Head of caudate nucleus (tissue), 42 donors: ENCODE measurements at regions not wholly inside any gene's neighbourhood (a gene's known extent, or its start where the extent isn't known, plus 50 kb on each side); places are given as distances from the start of the nearest gene placed in this dataset.
A peak's percentile ranks its signal among the peaks of the same experiment; 100 is the strongest.
"Not testable (repeated sequence)": the region's sequence is repeated elsewhere in the genome, so short reads cannot be mapped to it uniquely, and the experiment has no call there.

Experiments
- DNase-seq, 42 donors: peaks; one replicate each; pipeline versions ENCODE4 v3.0.0 to v3.0.0-alpha.2; 2020 to 2021; ENCODE audit warnings: mixed read lengths in 7 of 42
- intact Hi-C: fragments of 100-400 bp; cut with DNase I; formaldehyde crosslinking; loops from one replicate; pipeline ENCODE4 v1.15.0; 2022

DNA sequence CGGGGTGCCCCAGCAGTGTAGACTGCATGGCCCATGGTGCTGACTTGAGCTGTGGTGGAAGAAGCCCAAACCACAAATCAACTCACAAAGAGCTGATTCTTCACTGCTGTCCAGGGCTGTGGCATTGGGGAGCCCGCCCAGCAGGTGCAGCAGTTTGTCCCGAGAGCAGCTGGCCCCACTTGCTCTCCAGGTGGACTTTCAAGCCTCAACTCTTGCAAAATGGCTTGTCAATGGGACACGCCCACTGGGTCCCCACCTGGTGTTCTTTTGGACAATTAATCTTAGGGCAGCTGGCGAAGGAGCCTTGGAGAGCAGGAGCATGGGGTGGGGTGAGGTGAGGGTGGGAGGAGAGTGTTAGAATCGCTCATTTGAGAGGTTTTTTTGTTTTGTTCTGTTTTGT, 117.9 kb downstream of the MYCN start:
- no peak for DNase-seq
- intact Hi-C loops: no loop called here

DNA sequence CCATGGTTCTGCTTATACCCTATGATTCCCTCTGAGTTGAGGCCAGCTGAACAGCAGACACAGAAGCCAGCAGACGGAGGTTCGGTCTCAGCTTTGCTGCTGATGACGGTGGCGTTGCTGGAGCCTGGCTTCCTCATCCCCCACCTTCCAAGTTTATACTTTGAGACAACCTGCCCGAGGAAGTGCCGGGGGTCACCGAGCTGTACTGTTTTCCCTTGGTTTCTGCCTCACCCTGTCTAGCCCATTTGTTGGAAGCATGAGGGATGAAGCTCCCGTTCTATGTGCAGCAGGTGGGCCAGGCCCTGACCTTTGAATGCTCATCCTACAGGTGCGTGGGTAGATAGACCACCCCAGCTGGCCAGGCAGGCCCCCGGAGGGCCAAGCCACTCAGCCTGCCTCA, 117.3 kb downstream of the MYCN start:
- DNase-seq: peak in 1 of 42 donors; percentile 11
- intact Hi-C loops: no loop called here

DNA sequence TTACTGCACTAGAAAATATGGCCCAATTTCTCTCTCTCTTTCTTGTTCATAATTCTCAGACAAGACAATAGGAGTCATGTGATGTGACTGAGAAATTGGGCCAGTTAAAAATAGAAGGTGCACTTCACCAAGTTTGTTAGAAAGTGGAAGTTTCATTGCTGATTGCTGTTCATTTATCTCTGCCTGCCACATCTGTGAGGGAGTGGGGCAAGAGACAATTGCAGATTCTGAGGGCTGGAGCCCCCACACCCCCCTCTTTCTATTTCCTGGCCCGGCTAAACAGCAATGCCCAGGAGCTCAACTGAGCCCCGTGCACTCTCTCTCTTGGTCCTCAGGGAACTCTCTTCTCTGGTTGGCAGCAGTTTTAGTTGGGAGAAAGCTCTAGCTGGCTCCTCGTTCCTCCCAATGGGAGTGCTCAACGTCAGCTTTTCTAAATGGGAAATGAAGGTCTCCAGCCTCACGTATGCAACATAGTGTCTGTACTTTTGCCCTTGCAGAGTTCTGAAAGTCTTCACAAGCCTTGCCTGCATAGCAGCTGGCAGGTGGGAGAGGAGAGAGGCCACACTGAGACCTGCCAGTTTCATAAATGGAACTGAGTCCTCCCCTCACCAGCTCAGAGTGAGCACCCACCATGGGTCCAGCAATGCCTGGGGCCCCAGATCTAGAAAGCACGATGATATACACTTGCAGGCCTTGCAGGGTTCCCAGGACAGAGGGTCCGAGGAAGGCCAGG, 115.7 kb downstream of the MYCN start:
- peak in 7 of 42 donors; percentile 8 to 37 (median 22) for DNase-seq
- intact Hi-C loops: no loop called here

DNA sequence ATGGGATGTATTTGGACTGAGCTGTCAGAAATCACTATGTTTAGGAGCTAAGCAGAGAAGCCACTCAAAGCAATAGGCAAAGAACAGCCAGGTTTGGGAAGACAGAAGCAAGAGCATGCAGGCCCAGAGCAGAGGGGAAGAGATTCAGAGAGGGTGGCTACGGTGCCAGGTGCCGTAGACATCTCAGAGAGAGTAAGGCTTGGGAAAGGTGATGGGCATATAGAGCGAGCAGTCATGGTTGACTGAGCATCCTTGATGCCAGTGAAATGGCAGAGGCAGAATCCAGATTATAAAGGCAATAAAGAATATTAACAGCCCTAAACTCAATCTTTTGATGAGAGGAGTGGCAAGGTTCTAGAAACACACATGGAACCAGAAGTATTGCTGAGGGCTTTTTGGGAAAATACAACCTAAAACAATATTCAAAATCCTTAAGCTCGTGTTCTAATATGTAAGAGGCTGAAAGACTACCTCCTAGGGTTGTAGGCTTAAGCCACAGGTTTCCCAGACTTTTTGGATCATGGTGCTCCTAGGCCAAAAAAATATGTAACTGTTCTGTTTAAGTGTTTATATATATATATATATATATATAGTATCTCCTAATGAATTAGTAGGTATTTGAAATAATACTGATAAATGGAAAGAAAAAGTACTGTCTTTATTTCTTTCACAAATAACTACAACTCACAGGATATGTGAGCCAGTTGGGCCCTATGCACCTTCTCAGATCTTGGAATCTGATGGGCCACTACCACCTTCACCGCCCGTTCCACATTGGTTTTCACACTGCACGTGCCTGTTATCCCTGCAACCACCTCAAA, 113.3 kb downstream of the MYCN start:
- intact Hi-C loops: no loop called here
- DNase-seq: no peak

DNA sequence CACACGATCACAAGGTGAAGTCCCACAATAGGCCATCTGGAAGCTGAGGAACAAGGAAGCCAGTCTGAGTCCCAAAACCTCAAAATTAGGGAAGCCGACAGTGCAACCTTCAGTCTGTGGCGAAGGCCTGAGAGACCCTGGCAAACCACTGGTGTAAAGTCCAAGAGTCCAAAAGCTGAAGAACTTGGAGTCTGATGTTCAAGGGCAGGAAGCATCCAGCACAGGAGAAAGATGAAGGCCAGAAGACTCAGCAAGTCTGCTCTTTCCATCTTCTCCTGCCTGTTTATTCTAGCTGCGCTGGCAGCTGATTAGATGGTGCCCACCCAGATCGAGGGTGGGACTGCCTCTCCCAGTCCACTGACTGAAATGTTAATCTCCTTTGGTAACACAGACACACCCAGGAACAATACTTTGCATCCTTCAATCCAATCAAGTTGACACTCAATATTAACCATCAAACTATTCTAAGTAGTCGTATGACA, 112.3 kb downstream of the MYCN start:
- DNase-seq, intact Hi-C loops: not testable (repeated sequence)

DNA sequence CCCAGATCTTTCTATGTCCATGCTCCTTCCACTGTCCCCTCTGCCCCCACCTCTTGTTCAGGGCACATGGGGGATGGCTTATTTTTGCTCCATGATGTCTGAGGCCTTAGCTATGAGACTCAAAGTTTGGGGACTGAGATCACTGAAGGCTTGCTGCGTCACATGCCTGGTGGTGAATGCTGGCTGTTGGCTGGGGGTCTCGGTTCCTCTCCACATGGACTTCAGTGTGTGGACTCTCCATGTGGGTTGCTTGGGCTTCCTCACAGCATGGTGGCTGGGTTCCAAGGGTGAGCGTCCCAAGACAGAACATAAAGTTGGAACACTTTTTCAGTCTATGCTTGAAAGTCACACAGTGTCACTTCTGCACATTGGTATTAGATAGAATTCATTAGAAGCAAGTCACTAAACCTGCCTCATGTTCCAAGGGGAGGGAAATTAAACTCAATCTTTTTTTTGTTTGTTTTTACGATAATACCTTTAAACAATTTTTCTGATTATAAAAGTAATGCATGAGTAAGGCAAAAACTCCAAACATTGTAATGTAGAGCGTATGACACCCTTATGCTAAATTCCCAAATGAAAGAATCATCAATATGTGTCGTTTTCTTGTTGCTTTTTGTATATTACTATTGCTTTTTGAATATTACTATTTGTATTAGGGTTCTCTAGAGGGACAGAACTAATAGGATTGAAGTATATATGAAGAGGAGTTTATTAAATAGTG, 111.7 kb downstream of the MYCN start:
- peak in 1 of 42 donors; percentile 26 for DNase-seq
- intact Hi-C loops: no loop called here

DNA sequence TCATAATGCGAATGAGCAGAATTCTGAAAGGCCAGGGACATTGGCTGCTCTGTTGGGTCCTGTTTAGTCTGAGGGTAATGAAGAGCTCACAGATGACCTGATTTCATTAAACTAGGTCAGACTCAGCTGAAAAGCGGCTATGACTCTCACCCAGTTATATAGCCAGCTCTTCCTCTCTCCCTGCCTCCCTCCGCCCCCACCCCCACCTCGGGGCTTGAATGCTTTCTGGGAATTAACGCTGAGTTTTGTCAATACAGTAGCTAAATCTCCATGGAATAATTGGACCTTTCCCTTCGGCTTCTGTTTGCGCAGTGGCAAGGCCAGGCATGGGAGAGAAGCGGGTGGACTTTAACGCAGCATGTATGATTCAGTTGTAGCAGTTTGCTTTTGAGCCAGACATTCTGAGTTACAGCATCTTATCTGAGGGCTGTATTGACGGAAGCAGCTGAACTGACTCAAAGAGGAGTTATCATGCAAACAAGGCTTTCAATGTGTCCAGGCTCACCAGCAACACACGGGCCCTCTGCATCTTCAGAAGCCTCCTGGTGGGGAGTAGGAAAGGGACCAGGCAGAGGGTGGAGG, 110.6 kb downstream of the MYCN start:
- intact Hi-C loops: no loop called here
- peak in 7 of 42 donors; percentile 9 to 43 (median 28) for DNase-seq

DNA sequence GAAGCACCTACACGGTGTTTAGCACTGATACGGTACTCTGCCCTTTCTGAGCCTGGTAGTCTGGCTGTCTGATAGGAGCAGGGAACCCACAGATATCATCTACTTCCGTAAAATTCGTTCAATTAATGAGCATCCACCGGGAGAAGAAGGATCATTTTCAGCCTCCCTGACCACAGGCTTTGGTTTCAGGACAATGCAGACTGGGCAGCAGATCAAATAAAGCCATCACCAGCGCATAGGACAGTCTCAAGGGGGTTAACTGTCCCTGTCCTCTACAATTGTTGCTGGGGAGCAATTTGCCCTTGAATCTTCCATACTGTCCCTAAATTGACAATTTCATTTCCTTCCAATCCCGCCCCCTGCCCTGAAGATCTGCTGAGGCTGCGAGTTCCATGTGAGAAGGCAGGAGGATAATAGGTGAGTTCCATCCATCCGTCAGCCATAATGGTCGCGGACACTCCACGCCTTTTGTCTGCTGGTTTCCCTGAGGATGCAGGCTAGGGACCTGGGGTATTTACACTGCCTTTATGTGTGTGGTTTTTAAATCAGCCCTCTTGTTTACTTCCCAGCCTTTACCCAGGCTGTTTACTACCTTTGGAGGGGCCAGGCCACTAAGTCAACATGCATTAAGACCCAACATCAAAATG, 110.0 kb downstream of the MYCN start:
- no peak for DNase-seq
- intact Hi-C loops: no loop called here

DNA sequence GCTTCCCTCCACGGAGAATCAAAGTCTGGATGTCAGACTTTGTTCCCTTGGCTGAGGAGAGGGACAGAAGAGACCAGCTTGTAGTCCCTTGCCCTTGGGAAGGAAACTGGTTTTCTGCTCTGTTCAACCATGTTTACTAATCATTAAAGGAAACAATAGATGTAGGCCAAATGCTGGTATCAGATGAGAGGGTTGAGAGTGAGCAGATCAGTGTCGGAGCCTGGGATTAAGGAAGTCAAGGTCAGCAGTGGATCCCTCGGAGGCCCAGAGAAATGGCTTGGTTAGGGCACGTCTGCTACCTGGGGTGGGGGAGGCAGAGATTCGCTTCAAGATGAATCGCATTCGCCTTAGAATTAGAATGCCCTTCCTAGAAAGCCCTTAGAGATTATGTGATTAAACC, 109.1 kb downstream of the MYCN start:
- DNase-seq: no peak
- intact Hi-C loops: no loop called here

DNA sequence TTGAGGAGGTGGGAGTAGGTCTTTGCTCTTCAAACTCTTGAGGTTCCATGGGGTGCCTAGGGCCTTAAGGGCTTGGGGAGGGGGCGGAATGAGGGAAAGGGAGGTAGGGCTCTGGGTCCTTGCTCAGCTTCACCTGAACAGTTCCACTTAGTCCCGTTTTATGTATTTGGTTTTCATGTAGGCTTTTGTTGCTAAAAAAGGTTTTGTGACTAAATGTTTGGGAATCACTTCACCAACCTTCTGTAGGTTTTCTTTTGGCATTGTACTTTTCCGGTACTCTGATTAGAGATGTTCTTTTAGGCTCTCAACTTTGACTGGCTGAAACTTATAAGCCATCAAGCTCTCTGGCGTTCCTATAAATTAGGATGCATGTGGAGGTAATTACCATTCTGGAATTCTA, 108.1 kb downstream of the MYCN start:
- intact Hi-C loops: no loop called here
- DNase-seq: no peak

DNA sequence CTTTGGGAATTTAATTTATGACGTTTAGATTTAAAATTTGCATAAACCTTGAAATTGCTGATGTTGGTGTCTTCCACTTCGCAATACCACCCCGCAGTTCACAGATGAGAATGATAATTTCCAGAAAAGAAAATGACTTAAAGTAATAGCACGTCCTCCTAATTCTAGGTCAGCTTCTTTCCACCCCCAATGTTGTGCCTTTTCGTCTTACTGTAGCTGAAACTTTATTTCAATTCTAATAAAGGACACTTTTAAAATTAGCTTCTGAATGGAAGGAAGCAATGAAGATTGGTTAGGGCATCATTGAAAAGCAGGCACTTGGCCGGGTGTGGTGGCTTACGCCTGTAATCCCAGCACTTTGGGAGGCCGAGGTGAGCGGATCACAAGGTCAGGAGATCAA, 107.4 kb downstream of the MYCN start:
- intact Hi-C loops: no loop called here
- no peak for DNase-seq

DNA sequence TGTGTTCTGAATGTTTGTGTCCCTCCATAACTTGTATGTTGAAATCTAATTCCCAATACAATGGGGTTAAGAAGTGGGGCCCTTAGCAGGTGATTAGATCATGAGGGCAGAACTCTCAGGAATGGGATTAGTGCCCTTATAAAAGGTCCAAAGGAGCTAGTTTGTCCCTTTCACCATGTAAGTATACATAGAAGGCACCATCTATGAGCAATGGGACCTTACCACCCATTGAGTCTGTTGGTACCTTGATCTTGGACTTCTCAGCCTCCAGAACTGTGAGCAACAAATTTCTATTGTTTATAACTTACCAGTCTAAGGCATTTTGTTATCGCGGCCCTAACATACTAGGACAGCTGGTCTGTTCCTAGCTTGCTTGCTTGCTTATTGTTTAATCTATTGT, 106.3 kb downstream of the MYCN start:
- DNase-seq: no peak
- intact Hi-C loops: no loop called here

DNA sequence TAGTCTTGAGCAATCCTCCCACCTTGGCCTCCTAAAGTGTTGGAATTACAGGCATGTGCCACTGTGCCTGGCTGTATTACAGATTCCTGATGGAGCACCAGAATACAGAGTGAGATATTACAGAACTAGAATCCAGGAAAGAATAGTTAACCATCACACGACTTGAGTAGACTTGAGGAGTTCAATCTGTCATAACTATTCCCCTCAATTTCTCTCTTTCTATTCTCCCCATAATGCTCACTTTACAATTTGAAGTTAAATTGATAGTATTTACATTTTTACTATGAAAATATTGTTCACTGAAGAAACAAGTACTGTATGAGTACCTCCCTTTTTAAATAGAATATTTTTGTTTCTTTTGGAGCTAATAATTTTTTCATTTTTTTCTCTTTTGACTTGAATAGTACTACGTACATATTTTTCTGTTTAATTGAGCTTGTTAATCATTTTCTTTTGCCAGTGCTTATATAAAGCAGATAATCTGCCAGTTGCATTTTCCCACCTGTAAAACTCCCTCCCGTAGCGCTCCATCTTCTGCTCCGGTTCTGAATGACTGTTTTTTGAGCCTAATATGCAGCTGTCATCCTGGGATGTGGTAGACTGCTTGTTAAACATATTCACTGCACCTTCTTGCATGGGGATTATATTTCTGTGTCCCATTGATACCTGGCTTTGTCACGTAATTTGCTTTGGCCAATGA, 105.5 kb downstream of the MYCN start:
- intact Hi-C loops: no loop called here
- no peak for DNase-seq

DNA sequence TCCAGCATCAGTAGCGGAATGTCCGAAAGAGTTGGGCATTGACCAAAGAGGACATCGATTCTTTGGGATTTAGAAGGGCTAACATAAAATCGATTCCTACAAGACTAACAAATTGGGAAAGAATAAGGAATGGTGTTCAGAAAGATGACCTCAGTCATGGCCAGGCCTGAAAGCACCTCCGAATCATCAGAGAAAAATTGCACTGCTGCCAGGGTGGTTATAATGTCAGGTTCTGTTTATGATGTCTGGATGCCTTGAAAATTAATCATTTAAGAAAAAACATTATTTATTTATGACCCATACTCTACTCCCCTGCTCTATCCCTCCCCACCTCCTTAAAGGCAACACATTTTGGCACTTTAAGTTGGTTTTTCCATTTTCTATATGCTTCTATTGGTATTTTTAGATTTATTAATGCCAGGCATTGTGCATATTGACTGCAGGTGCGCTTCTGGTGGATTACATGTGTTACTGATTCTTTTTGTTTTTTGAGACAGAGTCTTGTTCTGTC, 104.7 kb downstream of the MYCN start:
- DNase-seq: no peak
- intact Hi-C loops: no loop called here

DNA sequence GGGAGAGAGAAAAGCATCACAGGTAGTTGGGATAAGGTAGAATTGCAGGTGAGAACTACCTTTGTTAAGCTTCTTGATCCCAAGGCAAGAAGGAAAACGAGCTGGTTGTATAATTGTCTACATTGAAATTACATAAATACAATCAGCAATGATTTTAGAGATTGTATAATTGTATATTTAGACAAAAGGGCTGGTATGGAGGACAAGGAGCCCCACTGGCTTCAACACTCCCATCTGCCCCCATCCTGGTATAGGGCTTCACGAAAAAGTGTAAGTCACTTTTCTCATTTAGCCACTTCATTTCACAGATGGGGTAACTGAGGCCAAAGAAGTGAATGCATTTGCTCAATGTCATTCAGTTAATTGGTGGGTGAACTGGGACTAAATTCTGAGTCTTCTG, 103.3 kb downstream of the MYCN start:
- intact Hi-C loops: no loop called here
- no peak for DNase-seq

DNA sequence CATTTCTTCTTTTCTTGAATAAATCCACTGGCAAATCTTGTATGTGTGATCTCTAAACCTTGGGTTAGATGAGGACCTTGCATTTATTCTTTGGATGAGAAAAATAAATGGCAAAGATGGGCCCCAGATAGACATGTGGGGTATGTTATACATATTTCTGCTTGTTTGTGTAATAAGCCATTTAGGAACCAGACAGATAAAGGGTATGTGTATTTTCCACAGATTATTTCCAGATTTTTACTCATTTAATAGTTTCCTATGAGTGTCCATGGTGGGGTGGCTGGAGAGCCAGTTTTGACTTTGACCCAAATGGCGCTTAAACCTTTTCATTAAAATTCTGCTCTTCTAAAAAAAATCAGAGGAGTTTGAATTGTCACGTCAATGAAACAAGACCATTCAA, 102.8 kb downstream of the MYCN start:
- DNase-seq: no peak
- intact Hi-C loops: no loop called here

DNA sequence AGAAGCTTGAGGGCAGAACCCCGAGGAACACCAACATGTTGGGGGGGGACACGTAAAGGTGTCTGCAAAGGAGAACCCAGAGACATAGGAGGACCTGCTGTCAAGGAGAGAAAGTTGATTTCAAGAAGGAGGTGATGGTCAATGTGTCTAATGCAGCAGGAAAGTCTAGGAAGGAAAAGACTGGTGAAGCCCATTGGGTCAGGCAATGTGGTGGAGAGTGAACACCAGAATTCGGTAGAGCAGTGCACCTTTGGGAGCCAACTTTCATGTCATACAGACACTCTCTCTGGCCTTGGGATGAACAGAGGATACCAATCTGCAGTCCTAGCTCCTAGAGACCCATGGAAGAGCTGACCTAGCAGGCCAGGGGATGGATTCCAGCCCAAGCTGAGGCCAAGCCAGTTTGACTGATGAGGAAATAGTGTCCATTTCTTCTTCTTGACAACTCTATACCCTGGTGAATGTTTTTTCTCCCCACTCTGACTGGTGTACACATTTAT, 101.9 kb downstream of the MYCN start:
- no peak for DNase-seq
- intact Hi-C loops: no loop called here
